Trophoblast cell (in vitro differentiated cells and primary cell): ENCODE measurements at regions not wholly inside any gene's neighbourhood (a gene's known extent, or its start where the extent isn't known, plus 50 kb on each side); places are given as distances from the start of the nearest gene placed in this dataset.

ENCODE experiments used
- DNase-seq, 2 donors: peaks; one replicate each; pipeline ENCODE4 v3.0.0-alpha.2; 2016
- H2AFZ ChIP-seq: 2 replicates; pipeline ENCODE4 v1.6.1; 2013; ENCODE audit warnings: low read length, moderate library complexity, mild to moderate bottlenecking; ENCODE audit not compliant: insufficient read depth, poor library complexity
- H2AK5ac ChIP-seq: 2 replicates; pipeline ENCODE4 v1.6.1; 2013; ENCODE audit warnings: mild to moderate bottlenecking, low read length
- H2BK120ac ChIP-seq: 2 replicates; pipeline ENCODE4 v1.6.1; 2013; ENCODE audit warnings: low read length, mild to moderate bottlenecking, moderate library complexity; ENCODE audit not compliant: insufficient read depth, poor library complexity
- H2BK12ac ChIP-seq: 2 replicates; pipeline ENCODE4 v1.6.1; 2013; ENCODE audit warnings: mild to moderate bottlenecking, low read length, moderate library complexity
- H2BK5ac ChIP-seq: 2 replicates; pipeline ENCODE4 v1.6.1; 2013; ENCODE audit warnings: low read length, low read depth, moderate library complexity, mild to moderate bottlenecking; ENCODE audit not compliant: poor library complexity
- H3K14ac ChIP-seq: 2 replicates; pipeline ENCODE4 v1.6.1; 2013; ENCODE audit warnings: mild to moderate bottlenecking, low read length
- H3K18ac ChIP-seq: 2 replicates; pipeline ENCODE4 v1.6.1; 2013; ENCODE audit warnings: mild to moderate bottlenecking, low read length
- H3K23ac ChIP-seq: 2 replicates; pipeline ENCODE4 v1.6.1; 2013; ENCODE audit warnings: low read length
- H3K27ac ChIP-seq: 2 replicates; pipeline ENCODE4 v1.5.1; 2013; ENCODE audit warnings: low read depth, mild to moderate bottlenecking, inconsistent platforms, low read length, moderate library complexity
- H3K27me3 ChIP-seq: 2 replicates; pipeline ENCODE4 v1.6.1; 2013; ENCODE audit warnings: inconsistent platforms, mild to moderate bottlenecking, low read length, moderate library complexity; ENCODE audit not compliant: insufficient read depth
- H3K36me3 ChIP-seq, 2 experiments: 1 replicate in 1 of 2; 2 replicates in 1 of 2; pipeline ENCODE4 v1.6.1; 2013; ENCODE audit warnings: low read length in 2 of 2, mild to moderate bottlenecking in 2 of 2, moderate library complexity in 1 of 2; ENCODE audit not compliant: insufficient read depth in 2 of 2, control insufficient read depth in 1 of 2
- H3K4ac ChIP-seq: 2 replicates; pipeline ENCODE4 v1.6.1; 2013; ENCODE audit warnings: low read depth, mild to moderate bottlenecking, low read length, moderate library complexity
- H3K4me1 ChIP-seq, 2 experiments: 1 replicate in 1 of 2; 2 replicates in 1 of 2; pipeline ENCODE4 v1.6.1; 2013; ENCODE audit warnings: low read length in 2 of 2, mild to moderate bottlenecking in 2 of 2, moderate library complexity in 1 of 2; ENCODE audit not compliant: insufficient read depth in 2 of 2, control insufficient read depth in 1 of 2
- H3K4me2 ChIP-seq: 2 replicates; pipeline ENCODE4 v1.6.1; 2013; ENCODE audit warnings: inconsistent platforms, mild to moderate bottlenecking, low read length, moderate library complexity
- H3K4me3 ChIP-seq: 2 replicates; pipeline ENCODE4 v1.5.1; 2013; ENCODE audit warnings: mild to moderate bottlenecking, low read depth, low read length, inconsistent platforms
- H3K79me1 ChIP-seq: one replicate; pipeline ENCODE4 v1.6.1; 2013; ENCODE audit warnings: low read length
- H3K79me2 ChIP-seq: 2 replicates; pipeline ENCODE4 v1.6.1; 2013; ENCODE audit warnings: low read length, mild to moderate bottlenecking; ENCODE audit not compliant: control insufficient read depth, insufficient read depth, poor library complexity
- H3K9ac ChIP-seq: 2 replicates; pipeline ENCODE4 v1.6.1; 2013; ENCODE audit warnings: mild to moderate bottlenecking, low read length
- H3K9me3 ChIP-seq: 2 replicates; pipeline ENCODE4 v1.6.1; 2013; ENCODE audit warnings: low read depth, mild to moderate bottlenecking, control low read depth, inconsistent platforms, low read length; ENCODE audit not compliant: insufficient read depth
- H4K12ac ChIP-seq: 2 replicates; pipeline ENCODE4 v1.6.1; 2013; ENCODE audit warnings: low read depth, mild to moderate bottlenecking, low read length, moderate library complexity
- H4K8ac ChIP-seq: 2 replicates; pipeline ENCODE4 v1.6.1; 2013; ENCODE audit warnings: low read depth, mild to moderate bottlenecking, low read length, moderate library complexity
- H4K91ac ChIP-seq: one replicate; pipeline ENCODE4 v1.6.1; 2013; ENCODE audit warnings: low read depth, mild to moderate bottlenecking, low read length, moderate library complexity
- WGBS: extraction: QIAGEN DNeasy Blood & Tissue Kit; methylation state at CpG from one replicate; pipeline ENCODE4 v1.1.7; 2013; ENCODE audit warnings: missing lambda C conversion rate; ENCODE audit not compliant: insufficient read length, insufficient coverage; ENCODE audit errors: extremely low coverage; 5-methylcytosine and 5-hydroxymethylcytosine counted together

DNA sequence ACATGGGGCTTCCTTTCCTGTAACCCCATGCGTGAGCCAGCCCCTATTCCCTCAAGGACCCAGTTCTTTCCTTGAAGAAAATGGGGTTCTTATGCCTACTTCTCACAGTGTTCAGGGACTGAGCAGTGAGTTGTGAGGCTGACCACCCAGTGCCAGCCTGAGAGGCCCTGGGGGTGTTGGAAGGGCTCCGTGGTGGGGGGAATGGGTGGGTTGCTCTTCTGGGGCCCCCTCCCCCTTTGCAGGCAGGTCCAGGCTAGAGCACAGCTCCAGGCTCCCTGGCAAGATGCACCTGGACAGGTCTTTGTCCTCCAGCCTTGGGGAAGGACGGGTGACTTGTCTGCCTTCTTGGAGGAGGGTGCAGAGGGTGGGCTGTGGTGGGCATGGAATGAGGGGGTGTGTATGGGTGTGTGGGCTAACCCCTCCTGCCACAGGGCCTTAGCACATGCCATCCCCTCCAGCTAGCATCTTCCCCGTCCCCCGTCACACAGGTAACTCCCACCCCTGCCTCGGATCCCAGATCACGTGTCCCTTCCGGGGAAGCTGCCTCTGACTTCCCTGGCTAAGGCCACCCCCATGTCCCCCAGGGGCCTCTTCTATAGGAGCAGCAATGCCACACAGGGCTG, 64.6 kb downstream of the MYEOV start:
- Histone ChIP-seq H2BK12ac (no peak overlapping the region), H3K4me1 (no peaks in the 10 kb centered on the region), H3K4me2 (no peak overlapping the region), H4K91ac (no peak overlapping the region), H3K4ac (no peak overlapping the region), H4K8ac (no peak overlapping the region), H3K79me1 (no peaks in the 10 kb centered on the region), H3K9ac (no peak overlapping the region), H3K36me3 (no peaks in the 10 kb centered on the region), H3K4me3 (no peak overlapping the region), H4K12ac (no peak overlapping the region), H3K18ac (no peak overlapping the region), H3K9me3 (peaks cover 6% of the 10 kb centered on the region), H2AK5ac (no peak overlapping the region), H3K27ac (no peak overlapping the region), H3K14ac (no peak overlapping the region), H2AFZ (no peak overlapping the region), H2BK5ac (no peak overlapping the region), H3K27me3 (no peaks in the 10 kb centered on the region), H3K79me2 (no peaks in the 10 kb centered on the region), H2BK120ac (no peak overlapping the region), H3K23ac (no peak overlapping the region)
- DNase-seq = no peak
- no CpG with 5 or more reads among the region's 8 CpGs for WGBS

DNA sequence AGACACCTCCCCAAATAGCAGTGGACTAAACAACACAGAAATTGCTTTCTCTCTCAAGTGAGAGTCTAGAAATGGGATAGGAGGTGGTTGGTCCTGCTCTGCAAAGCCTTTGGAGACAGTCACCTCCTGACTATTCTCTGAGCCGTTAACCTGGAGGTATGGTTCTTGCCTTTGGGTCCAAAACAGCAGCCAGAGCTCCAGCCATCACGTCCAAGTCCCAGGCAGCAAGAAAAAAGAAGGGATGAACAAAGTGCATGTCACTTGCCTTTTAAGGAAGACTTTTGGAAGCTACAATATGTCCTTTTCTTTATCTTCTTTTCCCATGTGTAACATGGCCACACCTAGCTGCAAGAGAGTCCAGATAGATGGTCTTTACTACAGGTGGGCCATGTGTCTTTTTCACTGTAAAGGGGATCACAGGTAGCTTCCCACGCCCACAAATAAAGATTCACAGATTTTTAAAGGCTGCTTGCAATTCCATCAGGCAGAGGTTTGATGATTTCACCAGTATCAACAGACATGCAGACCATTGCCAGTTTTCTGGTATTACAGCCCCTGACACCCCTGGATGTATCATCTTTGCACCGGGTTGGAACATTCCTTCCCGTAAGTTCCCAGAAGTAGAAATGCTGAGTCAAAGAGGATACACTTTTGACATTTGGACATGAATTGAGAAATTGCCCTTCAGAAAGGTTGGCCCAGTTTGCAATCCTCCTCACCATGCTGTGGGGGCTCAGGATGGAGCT, 66.0 kb downstream of the MYEOV start:
- WGBS = no CpG with 5 or more reads among the region's 5 CpGs
- Histone ChIP-seq H3K18ac (no peak overlapping the region), H2BK120ac (no peak overlapping the region), H2AK5ac (no peak overlapping the region), H3K9me3 (peaks cover 6% of the 10 kb centered on the region), H2BK12ac (no peak overlapping the region), H3K27me3 (no peaks in the 10 kb centered on the region), H4K8ac (no peak overlapping the region), H2AFZ (no peak overlapping the region), H3K79me1 (no peaks in the 10 kb centered on the region), H4K91ac (no peak overlapping the region), H4K12ac (no peak overlapping the region), H2BK5ac (no peak overlapping the region), H3K4ac (no peak overlapping the region), H3K4me3 (no peak overlapping the region), H3K4me2 (no peak overlapping the region), H3K27ac (no peak overlapping the region), H3K79me2 (no peaks in the 10 kb centered on the region), H3K4me1 (no peaks in the 10 kb centered on the region), H3K9ac (no peak overlapping the region), H3K14ac (no peak overlapping the region), H3K23ac (no peak overlapping the region), H3K36me3 (no peaks in the 10 kb centered on the region)
- no peak for DNase-seq

DNA sequence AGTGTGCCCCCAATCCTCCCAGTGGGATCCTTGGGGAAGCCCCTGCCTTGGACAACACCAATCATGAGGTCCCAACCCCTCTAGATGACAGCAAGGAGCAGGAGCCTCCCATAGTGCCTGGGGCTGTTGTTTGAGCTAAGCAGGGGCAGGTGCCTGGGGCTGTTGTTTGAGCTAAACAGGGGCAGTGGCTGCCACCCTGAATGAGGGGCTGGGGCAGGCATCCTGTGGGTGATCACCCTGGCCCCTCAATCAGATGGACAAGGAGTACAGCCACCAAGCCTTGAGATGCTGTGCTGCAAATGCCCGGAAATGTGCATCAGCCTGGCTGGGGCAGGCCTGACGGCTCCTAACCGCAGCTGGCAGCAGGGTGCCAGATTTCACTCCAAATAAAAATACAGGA, 66.7 kb downstream of the MYEOV start:
- no peaks in the 10 kb centered on the region for H3K36me3 ChIP-seq
- no peak overlapping the region for H2AK5ac ChIP-seq
- H3K27me3 ChIP-seq = no peaks in the 10 kb centered on the region
- H3K27ac ChIP-seq = no peak overlapping the region
- peaks cover 6% of the 10 kb centered on the region for H3K9me3 ChIP-seq
- H3K4me3 ChIP-seq = no peak overlapping the region
- H2BK5ac ChIP-seq = no peak overlapping the region
- no peaks in the 10 kb centered on the region for H3K79me2 ChIP-seq
- no peak overlapping the region for H3K18ac ChIP-seq
- no peak overlapping the region for H3K4ac ChIP-seq
- no peak overlapping the region for H2AFZ ChIP-seq
- H2BK12ac ChIP-seq = no peak overlapping the region
- H4K8ac ChIP-seq = no peak overlapping the region
- H3K9ac ChIP-seq = no peak overlapping the region
- no peak overlapping the region for H4K12ac ChIP-seq
- H3K23ac ChIP-seq = no peak overlapping the region
- H3K14ac ChIP-seq = no peak overlapping the region
- H3K79me1 ChIP-seq = no peaks in the 10 kb centered on the region
- no peak for DNase-seq
- H2BK120ac ChIP-seq = no peak overlapping the region
- no peak overlapping the region for H3K4me2 ChIP-seq
- H3K4me1 ChIP-seq = no peaks in the 10 kb centered on the region
- no peak overlapping the region for H4K91ac ChIP-seq
- WGBS = no CpG with 5 or more reads among the region's 3 CpGs

- no peak overlapping the region for H3K4me2 ChIP-seq
- H2BK12ac ChIP-seq = no peak overlapping the region
- H3K27ac ChIP-seq = no peak overlapping the region
- no peak for DNase-seq
- no peak overlapping the region for H3K4ac ChIP-seq
- no peaks in the 10 kb centered on the region for H3K4me1 ChIP-seq
- H4K12ac ChIP-seq = no peak overlapping the region
- no peak overlapping the region for H2AK5ac ChIP-seq
- H4K8ac ChIP-seq = no peak overlapping the region
- H3K4me3 ChIP-seq = no peak overlapping the region
- H3K79me2 ChIP-seq = no peaks in the 10 kb centered on the region
- no peak overlapping the region for H3K9ac ChIP-seq
- no peaks in the 10 kb centered on the region for H3K79me1 ChIP-seq
- H2BK120ac ChIP-seq = no peak overlapping the region
- no peak overlapping the region for H2AFZ ChIP-seq
- peaks cover 6% of the 10 kb centered on the region for H3K9me3 ChIP-seq
- H3K14ac ChIP-seq = no peak overlapping the region
- no peaks in the 10 kb centered on the region for H3K36me3 ChIP-seq
- no peaks in the 10 kb centered on the region for H3K27me3 ChIP-seq
- H3K18ac ChIP-seq = no peak overlapping the region
- H3K23ac ChIP-seq = no peak overlapping the region
- H4K91ac ChIP-seq = no peak overlapping the region
- no peak overlapping the region for H2BK5ac ChIP-seq
- no CpG with 5 or more reads among the region's 6 CpGs for WGBS
Observed at GRCh38 chr11:69361048-69361447, 67.1 kb downstream of the MYEOV start.
